K562 (cell line): ENCODE measurements at regions not wholly inside any gene's neighbourhood (a gene's known extent, or its start where the extent isn't known, plus 50 kb on each side); places are given as distances from the start of the nearest gene placed in this dataset.

Experiments used
- ATAC-seq: fragments of 200-7000 bp; cut with Tn5 transposase; 3 replicates; pipeline ENCODE4 v1.9.1; 2020; ENCODE audit warnings: moderate library complexity
- BruUV-seq: library from RNA; stranded (reverse); fragments of 400-500 nt; replicated peaks from 2 replicates; lab custom pipeline; 2021; lab: Mats Ljungman, UMichigan
- CTCF ChIA-PET: fragments of 300-600 bp; formaldehyde crosslinking; extraction: SDS; loops from one replicate; lab custom pipeline; 2021; ENCODE audit warnings: low intra/inter-chr PET ratio; lab: Yijun Ruan, JAX
- POLR2A ChIA-PET: fragments of 300-600, 350-650 bp; sonication (Branson Sonifier 250); formaldehyde crosslinking; extraction: SDS; loops from one replicate; lab custom pipeline; 2021; ENCODE audit warnings: antibody characterized with exemption, inconsistent platforms; lab: Yijun Ruan, JAX
- DNase-seq, 4 experiments: peaks; one replicate each; pipeline versions ENCODE4 v3.0.0 to v3.0.0-alpha.2; 2011 to 2018; ENCODE audit warnings: low spot score in 3 of 4, mixed read lengths in 3 of 4; ENCODE audit errors: extremely low read depth in 1 of 4
- FAIRE-seq: peaks from 2 replicates; lab custom pipeline; 2011; peaks lifted over from hg19 to GRCh38; lab: Jason Lieb, UNC
- H2AFZ ChIP-seq: 2 replicates; pipeline ENCODE4 v1.6.0; 2011; ENCODE audit warnings: low read depth, low read length, control low read depth, inconsistent platforms
- H3K27ac ChIP-seq: fragments of 200-600 bp; 3 replicates; pipeline ENCODE4 v1.8.0; 2011; ENCODE audit warnings: low read depth, mild to moderate bottlenecking, control low read depth, inconsistent platforms, low read length, moderate library complexity, mixed read lengths; ENCODE audit errors: extremely low read depth
- H3K27me3 ChIP-seq, 2 experiments: fragments of 300-600 bp in 1 of 2; 2 replicates in 1 of 2; 3 replicates in 1 of 2; pipeline versions ENCODE4 v1.6.0 to v1.8.0; 2011; ENCODE audit warnings: inconsistent platforms in 2 of 2, low read length in 2 of 2, mild to moderate bottlenecking in 1 of 2, mixed read lengths in 1 of 2, moderate library complexity in 1 of 2; ENCODE audit not compliant: control insufficient read depth in 2 of 2, insufficient read depth in 2 of 2
- H3K36me3 ChIP-seq: fragments of 300-600 bp; 3 replicates; pipeline ENCODE4 v1.8.0; 2011; ENCODE audit warnings: mild to moderate bottlenecking, low read length, inconsistent platforms; ENCODE audit not compliant: control insufficient read depth, insufficient read depth
- H3K4me1 ChIP-seq, 2 experiments: fragments of 200-600 bp in 1 of 2; replicated peaks in 1 of 2; 2 replicates in 1 of 2; 3 replicates in 1 of 2; pipeline versions ENCODE4 v1.5.1 to v1.8.0; 2011; ENCODE audit warnings: inconsistent platforms in 2 of 2, low read length in 2 of 2, mild to moderate bottlenecking in 1 of 2, mixed read lengths in 1 of 2, moderate library complexity in 1 of 2; ENCODE audit not compliant: control insufficient read depth in 2 of 2, insufficient read depth in 2 of 2
- H3K4me2 ChIP-seq: 2 replicates; pipeline ENCODE4 v1.6.1; 2011; ENCODE audit warnings: low read length, control low read depth, inconsistent platforms, mixed read lengths; ENCODE audit not compliant: insufficient read depth
- H3K4me3 ChIP-seq: fragments of 200-600 bp; sonication (generic), shearing (Covaris generic); 2 replicates; pipeline ENCODE4 v1.5.1; 2016; ENCODE audit warnings: control low read depth, inconsistent platforms
- H3K79me2 ChIP-seq: fragments of 200-600 bp; 3 replicates; pipeline ENCODE4 v1.8.0; 2011; ENCODE audit warnings: low read length, inconsistent platforms; ENCODE audit not compliant: control insufficient read depth, insufficient read depth
- H3K9ac ChIP-seq, 2 experiments: 2 replicates each; pipeline versions ENCODE4 v1.6.0 to v1.6.1; 2011; ENCODE audit warnings: low read depth in 2 of 2, low read length in 2 of 2, control low read depth in 1 of 2, inconsistent platforms in 1 of 2, mild to moderate bottlenecking in 1 of 2, mixed read lengths in 1 of 2; ENCODE audit not compliant: insufficient read depth in 1 of 2
- H3K9me1 ChIP-seq: one replicate; pipeline ENCODE4 v1.6.0; 2011; ENCODE audit warnings: inconsistent platforms, mild to moderate bottlenecking, low read length, moderate library complexity; ENCODE audit not compliant: control insufficient read depth, insufficient read depth
- H3K9me3 ChIP-seq: replicated peaks from 2 replicates; pipeline ENCODE4 v1.5.1; 2011; ENCODE audit warnings: low read depth, low read length, inconsistent platforms; ENCODE audit not compliant: control insufficient read depth, insufficient read depth
- H4K20me1 ChIP-seq: replicated peaks from 2 replicates; pipeline ENCODE4 v1.6.1; 2011; ENCODE audit warnings: low read length, inconsistent platforms, mixed read lengths; ENCODE audit not compliant: control insufficient read depth, insufficient read depth
- CBFA2T2 ChIP-seq: fragments of 450-650 bp; conservative IDR thresholded peaks from 2 replicates; pipeline ENCODE4 v1.6.1; 2017; ENCODE audit warnings: mild to moderate bottlenecking
- ETV5 ChIP-seq: sonication (generic); formaldehyde crosslinking; IDR thresholded peaks from 2 replicates; pipeline ENCODE4 v1.4.0; 2020; ENCODE audit warnings: low read depth, mild to moderate bottlenecking, missing genetic modification reagents
- GTF2B ChIP-seq: IDR thresholded peaks from 2 replicates; pipeline ENCODE4 v1.6.1; 2011; ENCODE audit not compliant: insufficient read length; ENCODE audit errors: extremely low read depth
- HDAC1 ChIP-seq, 2 experiments: fragments of 450-650 bp; IDR thresholded peaks; 2 replicates each; pipeline ENCODE4 v1.6.1; 2016 to 2017; ENCODE audit warnings: inconsistent platforms in 1 of 2, mild to moderate bottlenecking in 1 of 2, moderate library complexity in 1 of 2
- KDM2B ChIP-seq: fragments of 250-450 bp; sonication (Bioruptor Pico); IDR thresholded peaks from 2 replicates; pipeline ENCODE4 v1.8.0; 2021; ENCODE audit warnings: mild to moderate bottlenecking, moderate library complexity
- MED1 ChIP-seq: sonication (generic); formaldehyde crosslinking; IDR thresholded peaks from 2 replicates; pipeline ENCODE4 v1.8.1; 2023; ENCODE audit warnings: missing genetic modification reagents, borderline replicate concordance
- MITF ChIP-seq: IDR thresholded peaks from 2 replicates; pipeline ENCODE4 v1.6.1; 2014; ENCODE audit warnings: antibody characterized with exemption
- NFXL1 ChIP-seq: fragments of 450-650 bp; formaldehyde crosslinking; IDR thresholded peaks from 2 replicates; pipeline ENCODE4 v1.4.0; 2021; ENCODE audit warnings: mild to moderate bottlenecking
- POLR2H ChIP-seq: IDR thresholded peaks from 2 replicates; pipeline ENCODE4 v1.6.1; 2016; ENCODE audit warnings: missing genetic modification characterization, low read depth, mild to moderate bottlenecking, control low read depth, missing compliant biosample characterization, moderate library complexity
- ZNF41 ChIP-seq: fragments of 250-450 bp; sonication (Bioruptor Pico); conservative IDR thresholded peaks from 2 replicates; pipeline ENCODE4 v1.4.0; 2020; ENCODE audit warnings: mild to moderate bottlenecking
- ZNF583 ChIP-seq: fragments of 250-450 bp; sonication (Bioruptor Pico); IDR thresholded peaks from 2 replicates; pipeline ENCODE4 v1.4.0; 2020
- ZNF696 ChIP-seq: fragments of 250-450 bp; sonication (Bioruptor Pico); conservative IDR thresholded peaks from 2 replicates; pipeline ENCODE4 v1.4.0; 2020; ENCODE audit warnings: mild to moderate bottlenecking, moderate library complexity
- ZNF77 ChIP-seq: fragments of 250-450 bp; sonication (Bioruptor Pico); IDR thresholded peaks from 2 replicates; pipeline ENCODE4 v1.5.0; 2020
- ZNF780A ChIP-seq: fragments of 250-450 bp; sonication (Bioruptor Pico); IDR thresholded peaks from 2 replicates; pipeline ENCODE4 v1.5.0; 2021; ENCODE audit warnings: mild to moderate bottlenecking
- WGBS: fragments of 100-300 bp; shearing (Covaris generic); methylation state at CpG from one replicate; pipeline ENCODE4 v1.1.6; 2016; ENCODE audit warnings: low coverage, mixed read lengths; ENCODE audit not compliant: insufficient coverage; ENCODE audit errors: missing lambda C conversion rate; 5-methylcytosine and 5-hydroxymethylcytosine counted together
- in situ Hi-C: fragments of 300-500 bp; cut with MboI; formaldehyde crosslinking; loops from 4 replicates; pipeline ENCODE4 v1.15.0; 2018; ENCODE audit warnings: inconsistent platforms, mixed read lengths
- intact Hi-C: fragments of 100-400 bp; cut with micrococcal nuclease; formaldehyde crosslinking; loops from 2 replicates; pipeline ENCODE4 v1.14.2; 2022

- no peaks in the 10 kb centered on the region for H3K4me1 ChIP-seq
- H3K27ac ChIP-seq = no peak overlapping the region
- no peaks in the 10 kb centered on the region for H3K9me1 ChIP-seq
- H3K4me2 ChIP-seq = no peak overlapping the region
- H3K79me2 ChIP-seq = no peaks in the 10 kb centered on the region
- H4K20me1 ChIP-seq = no peaks in the 10 kb centered on the region
- ATAC-seq (no peak), DNase-seq (no peak), FAIRE-seq (no peak)
- CTCF ChIA-PET = no interaction called here
- no peak overlapping the region for H2AFZ ChIP-seq
- H3K36me3 ChIP-seq = no peaks in the 10 kb centered on the region
- no peaks in the 10 kb centered on the region for H3K27me3 ChIP-seq
- WGBS = 0% methylated on average over 3 of the region's 3 CpGs
- in situ Hi-C loops = no loop called here
- no peaks in the 10 kb centered on the region; the same call in none of the 2 replicates for H3K9me3 ChIP-seq
- no peak overlapping the region for H3K4me3 ChIP-seq
- intact Hi-C loops = no loop called here
- POLR2A ChIA-PET = no interaction called here
- no peak for TF ChIP-seq POLR2H
- TF ChIP-seq NFXL1 (CRISPR knock-in tag) = no peak
- no peak for TF ChIP-seq MITF
- no peak for TF ChIP-seq KDM2B (CRISPR knock-in tag)
- TF ChIP-seq ETV5 (CRISPR knock-in tag) = no peak
- no peak for TF ChIP-seq MED1
- TF ChIP-seq ZNF696 (CRISPR knock-in tag) = no peak
- TF ChIP-seq GTF2B = no peak
- TF ChIP-seq CBFA2T2 = no peak
- no peak for TF ChIP-seq ZNF41 (CRISPR knock-in tag)
- TF ChIP-seq HDAC1 (IDR thresholded peaks at IDR 0.05) = no peak
- TF ChIP-seq ZNF780A = no peak
- no peak for TF ChIP-seq ZNF583 (CRISPR knock-in tag)
- no peak for TF ChIP-seq ZNF77 (CRISPR knock-in tag)
- BruUV-seq = no TSS peak
- no peak overlapping the region for H3K9ac ChIP-seq
Measured at GRCh38 chr2:123364243-123364896, 660.7 kb upstream of the CNTNAP5 start.
